ENCODE measurements at regions not wholly inside any gene's neighbourhood (a gene's known extent, or its start where the extent isn't known, plus 50 kb on each side); places are given as distances from the start of the nearest gene placed in this dataset.

GRCh38 chr3:174363256-174363655 is 495.9 kb upstream of the NAALADL2 start:
- TF ChIP-seq POLR2A (IDR thresholded peaks at IDR 0.05; ENCODE audit: extremely low read depth, insufficient read length) (no peak), CTCF (IDR thresholded peaks at IDR 0.05; ENCODE audit: low read depth, low read length) (no peak)

Data from NB4 (cell line).